Endothelial cell of umbilical vein (primary cell): ENCODE measurements at regions not wholly inside any gene's neighbourhood (a gene's known extent, or its start where the extent isn't known, plus 50 kb on each side); places are given as distances from the start of the nearest gene placed in this dataset.

ENCODE experiments used
- EZH2 ChIP-seq: IDR thresholded peaks from 2 replicates; pipeline ENCODE4 v1.6.1; 2012; ENCODE audit warnings: borderline replicate concordance, low read depth, mild to moderate bottlenecking, moderate library complexity, low read length, inconsistent platforms; ENCODE audit not compliant: severe bottlenecking
- FOS ChIP-seq: IDR thresholded peaks from 2 replicates; pipeline ENCODE4 v1.6.1; 2011; ENCODE audit warnings: mild to moderate bottlenecking, low read length, moderate library complexity, borderline replicate concordance; ENCODE audit not compliant: insufficient read depth
- GATA2 ChIP-seq: IDR thresholded peaks from 2 replicates; pipeline ENCODE4 v1.7.0; 2011; ENCODE audit warnings: low read depth, mild to moderate bottlenecking, moderate library complexity, mixed read lengths, low read length; ENCODE audit not compliant: insufficient read length, insufficient read depth
- JUN ChIP-seq: IDR thresholded peaks from 2 replicates; pipeline ENCODE4 v1.6.1; 2011; ENCODE audit warnings: borderline replicate concordance, low read depth; ENCODE audit not compliant: insufficient read length, insufficient read depth
- MAX ChIP-seq: IDR thresholded peaks from 2 replicates; pipeline ENCODE4 v1.6.1; 2011; ENCODE audit not compliant: insufficient read depth, insufficient read length
- MYC ChIP-seq: IDR thresholded peaks from one replicate; pipeline ENCODE4 v1.6.1; 2011; ENCODE audit warnings: mild to moderate bottlenecking, low read depth, low read length
- POLR2A ChIP-seq: IDR thresholded peaks from 2 replicates; pipeline ENCODE4 v1.6.1; 2012; ENCODE audit warnings: low read depth, mild to moderate bottlenecking, control low read depth, low read length
- POLR2AphosphoS5 ChIP-seq: IDR thresholded peaks from 2 replicates; pipeline ENCODE4 v1.6.1; 2012; ENCODE audit warnings: low read depth, mild to moderate bottlenecking, control low read depth, low read length, moderate library complexity; ENCODE audit not compliant: insufficient read depth
- TF ChIP-seq, protein P1 (sequence below), 2 donors: IDR thresholded peaks; 1 replicate in 1 of 2; 2 replicates in 1 of 2; pipeline ENCODE4 v1.5.1; 2011; ENCODE audit warnings: low read length in 2 of 2, mild to moderate bottlenecking in 2 of 2, moderate library complexity in 2 of 2, control low read depth in 1 of 2, inconsistent platforms in 1 of 2, low read depth in 1 of 2; ENCODE audit not compliant: insufficient read depth in 1 of 2; ENCODE audit errors: extremely low read depth in 1 of 2

DNA sequence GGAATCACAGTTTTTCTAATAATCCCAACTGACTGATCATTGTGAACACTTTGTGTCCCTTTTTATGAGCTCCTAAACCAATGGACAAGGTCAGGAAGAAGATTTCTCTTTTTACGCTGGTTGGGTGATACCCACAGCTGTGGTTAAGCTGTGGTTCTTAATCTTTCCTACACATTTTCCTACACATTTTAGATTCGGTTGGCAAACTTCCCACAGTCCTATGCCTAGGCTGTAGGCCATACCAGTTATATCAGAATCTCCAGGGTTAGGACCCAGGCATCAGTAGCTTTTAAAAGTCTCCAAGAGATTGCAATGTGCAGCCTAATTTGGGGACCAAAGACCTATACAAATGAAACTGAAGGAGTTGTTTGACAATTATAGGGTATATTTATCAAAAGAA, 203.0 kb downstream of the SP3 start:
- TF ChIP-seq, protein P1, sequence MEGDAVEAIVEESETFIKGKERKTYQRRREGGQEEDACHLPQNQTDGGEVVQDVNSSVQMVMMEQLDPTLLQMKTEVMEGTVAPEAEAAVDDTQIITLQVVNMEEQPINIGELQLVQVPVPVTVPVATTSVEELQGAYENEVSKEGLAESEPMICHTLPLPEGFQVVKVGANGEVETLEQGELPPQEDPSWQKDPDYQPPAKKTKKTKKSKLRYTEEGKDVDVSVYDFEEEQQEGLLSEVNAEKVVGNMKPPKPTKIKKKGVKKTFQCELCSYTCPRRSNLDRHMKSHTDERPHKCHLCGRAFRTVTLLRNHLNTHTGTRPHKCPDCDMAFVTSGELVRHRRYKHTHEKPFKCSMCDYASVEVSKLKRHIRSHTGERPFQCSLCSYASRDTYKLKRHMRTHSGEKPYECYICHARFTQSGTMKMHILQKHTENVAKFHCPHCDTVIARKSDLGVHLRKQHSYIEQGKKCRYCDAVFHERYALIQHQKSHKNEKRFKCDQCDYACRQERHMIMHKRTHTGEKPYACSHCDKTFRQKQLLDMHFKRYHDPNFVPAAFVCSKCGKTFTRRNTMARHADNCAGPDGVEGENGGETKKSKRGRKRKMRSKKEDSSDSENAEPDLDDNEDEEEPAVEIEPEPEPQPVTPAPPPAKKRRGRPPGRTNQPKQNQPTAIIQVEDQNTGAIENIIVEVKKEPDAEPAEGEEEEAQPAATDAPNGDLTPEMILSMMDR (IDR thresholded peaks at IDR 0.05; ENCODE audit: extremely low read depth in 1 of 2, insufficient read depth in 1 of 2, low read depth in 1 of 2, low read length in 2 of 2), result no peak
- no peak for TF ChIP-seq POLR2AphosphoS5
- no peak for TF ChIP-seq POLR2A
- TF ChIP-seq EZH2, result no peak
- TF ChIP-seq GATA2, result no peak
- TF ChIP-seq FOS, result no peak
- TF ChIP-seq JUN, result no peak
- no peak for TF ChIP-seq MAX
- TF ChIP-seq MYC, result no peak
